Type B pancreatic cell (in vitro differentiated cells): ENCODE measurements at regions not wholly inside any gene's neighbourhood (a gene's known extent, or its start where the extent isn't known, plus 50 kb on each side); places are given as distances from the start of the nearest gene placed in this dataset.
A peak's percentile ranks its signal among the peaks of the same experiment; 100 is the strongest.
"Not testable (repeated sequence)": the region's sequence is repeated elsewhere in the genome, so short reads cannot be mapped to it uniquely, and the experiment has no call there.

Experiments
- DNase-seq: peaks from one replicate; pipeline ENCODE4 v3.0.0; 2021; ENCODE audit warnings: mixed read lengths; ENCODE audit not compliant: unreplicated experiment; ENCODE audit errors: extremely low spot score
- H3K27ac Mint-ChIP-seq: 2 replicates; pipeline ENCODE4 v1.8.0; 2021; ENCODE audit warnings: mild to moderate bottlenecking, mixed read lengths
- H3K27me3 Mint-ChIP-seq: 2 replicates; pipeline ENCODE4 v1.8.0; 2021; ENCODE audit warnings: mixed read lengths
- H3K36me3 Mint-ChIP-seq: 2 replicates; pipeline ENCODE4 v1.8.0; 2021; ENCODE audit warnings: mixed read lengths
- H3K4me1 Mint-ChIP-seq: one replicate; pipeline ENCODE4 v1.8.0; 2021; ENCODE audit warnings: mixed read lengths; ENCODE audit not compliant: unreplicated experiment
- H3K4me3 Mint-ChIP-seq: 2 replicates; pipeline ENCODE4 v1.8.0; 2021; ENCODE audit warnings: mild to moderate bottlenecking, mixed read lengths
- H3K9me3 Mint-ChIP-seq: 2 replicates; pipeline ENCODE4 v1.8.0; 2021; ENCODE audit warnings: mixed read lengths
- CTCF ChIP-seq: fragments of 200-600 bp; sonication (generic); conservative IDR thresholded peaks from 2 replicates; pipeline ENCODE4 v1.5.0; 2021; ENCODE audit warnings: antibody characterized with exemption, mild to moderate bottlenecking

- H3K4me3 Mint-ChIP-seq, H3K4me1 Mint-ChIP-seq, H3K9me3 Mint-ChIP-seq: not testable (repeated sequence)
Measured at GRCh38 chr2:91843723-91844450, 3027.3 kb upstream of the TEKT4 start.

DNA sequence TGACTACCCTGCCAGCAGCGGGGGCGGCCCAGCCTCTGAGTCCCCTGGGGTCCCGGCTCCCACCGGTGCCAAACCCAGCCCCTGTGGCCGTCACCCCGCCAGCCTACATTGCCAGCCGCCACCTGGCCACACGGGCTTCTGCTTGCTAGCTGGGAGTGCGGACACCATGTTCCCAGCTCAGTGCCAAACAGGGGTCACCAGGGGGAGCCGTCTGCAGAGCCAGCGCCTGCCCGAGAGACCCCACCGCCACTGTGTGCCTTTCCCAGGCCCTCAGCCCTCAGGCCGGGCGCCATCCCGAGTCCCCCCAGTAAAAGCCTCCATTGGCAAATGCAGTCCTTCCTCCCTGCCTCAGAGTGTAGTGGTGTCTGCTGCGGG is 3026.8 kb upstream of the TEKT4 start:
- not testable (repeated sequence) for H3K4me3 Mint-ChIP-seq, H3K9me3 Mint-ChIP-seq, H3K27me3 Mint-ChIP-seq, H3K36me3 Mint-ChIP-seq, H3K4me1 Mint-ChIP-seq, H3K27ac Mint-ChIP-seq
- peak; percentile 60 for DNase-seq

More at GRCh38 chr2:91843723-91844450, 3027.3 kb upstream of the TEKT4 start:
- DNase-seq, H3K27me3 Mint-ChIP-seq, H3K36me3 Mint-ChIP-seq, H3K27ac Mint-ChIP-seq: not testable (repeated sequence)

DNA sequence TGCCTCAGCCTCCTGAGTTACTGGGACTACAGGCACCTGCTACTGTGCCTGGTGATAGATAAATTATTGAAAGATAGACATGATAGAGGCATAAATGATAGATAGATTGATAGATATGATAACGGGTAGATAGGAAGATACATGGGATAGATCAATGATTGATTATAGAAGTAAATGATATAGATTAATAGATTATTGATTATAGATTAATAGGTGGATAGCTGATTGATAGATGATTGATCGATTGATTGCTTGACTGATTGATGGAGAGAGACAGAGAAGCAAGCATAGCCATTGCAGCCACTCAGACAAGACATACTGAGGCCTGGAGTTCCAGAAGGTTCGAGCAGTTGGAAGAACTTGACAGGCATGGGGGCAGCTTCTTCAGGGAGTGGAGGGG is 3024.8 kb upstream of the TEKT4 start:
- H3K4me3 Mint-ChIP-seq, H3K9me3 Mint-ChIP-seq, H3K36me3 Mint-ChIP-seq, DNase-seq, H3K4me1 Mint-ChIP-seq, H3K27me3 Mint-ChIP-seq, H3K27ac Mint-ChIP-seq: not testable (repeated sequence)

GRCh38 chr2:91851689-91852420 is 3019.4 kb upstream of the TEKT4 start:
- H3K36me3 Mint-ChIP-seq, H3K9me3 Mint-ChIP-seq: not testable (repeated sequence)

GRCh38 chr2:91856971-91857370 is 3014.3 kb upstream of the TEKT4 start:
- H3K9me3 Mint-ChIP-seq, H3K4me1 Mint-ChIP-seq: not testable (repeated sequence)

More at GRCh38 chr2:91851689-91852420, 3019.4 kb upstream of the TEKT4 start:
- H3K4me3 Mint-ChIP-seq, DNase-seq, H3K27ac Mint-ChIP-seq, H3K27me3 Mint-ChIP-seq, H3K4me1 Mint-ChIP-seq: not testable (repeated sequence)

GRCh38 chr2:91857711-91858110 is 3013.5 kb upstream of the TEKT4 start:
- not testable (repeated sequence) for H3K9me3 Mint-ChIP-seq, DNase-seq, H3K27ac Mint-ChIP-seq, H3K4me3 Mint-ChIP-seq, H3K4me1 Mint-ChIP-seq, H3K36me3 Mint-ChIP-seq, H3K27me3 Mint-ChIP-seq

More at GRCh38 chr2:91856971-91857370, 3014.3 kb upstream of the TEKT4 start:
- H3K4me3 Mint-ChIP-seq, H3K27me3 Mint-ChIP-seq, DNase-seq, H3K27ac Mint-ChIP-seq, H3K36me3 Mint-ChIP-seq: not testable (repeated sequence)

- H3K27me3 Mint-ChIP-seq, H3K27ac Mint-ChIP-seq, H3K9me3 Mint-ChIP-seq, DNase-seq, H3K4me3 Mint-ChIP-seq, H3K4me1 Mint-ChIP-seq, H3K36me3 Mint-ChIP-seq: not testable (repeated sequence)
Measured at GRCh38 chr2:91871716-91872115, 2999.5 kb upstream of the TEKT4 start.

DNA sequence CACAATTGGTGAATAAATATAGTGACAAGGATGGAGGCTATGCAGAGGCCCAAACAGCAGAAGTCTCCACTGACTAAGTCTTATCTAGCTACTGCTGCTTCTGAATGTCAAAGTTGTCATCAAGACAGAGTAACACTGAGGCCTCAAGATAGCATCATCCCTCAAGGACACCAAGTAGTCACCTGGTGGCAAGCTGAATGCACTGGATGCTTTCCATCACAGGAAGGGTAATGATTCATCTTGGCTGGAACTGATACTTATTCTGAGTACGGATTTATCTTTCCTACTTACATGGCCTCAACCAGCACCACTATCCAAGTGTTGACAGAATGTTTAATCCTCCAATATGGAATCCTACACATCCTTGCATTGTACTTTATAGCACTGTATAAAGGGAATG is 2997.8 kb upstream of the TEKT4 start:
- not testable (repeated sequence) for DNase-seq, H3K4me3 Mint-ChIP-seq, H3K27me3 Mint-ChIP-seq, H3K9me3 Mint-ChIP-seq, H3K4me1 Mint-ChIP-seq, H3K27ac Mint-ChIP-seq, H3K36me3 Mint-ChIP-seq

- not testable (repeated sequence) for DNase-seq, H3K9me3 Mint-ChIP-seq, H3K4me3 Mint-ChIP-seq, H3K27me3 Mint-ChIP-seq, H3K27ac Mint-ChIP-seq, H3K36me3 Mint-ChIP-seq, H3K4me1 Mint-ChIP-seq
Measured at GRCh38 chr2:91877658-91878210, 2993.5 kb upstream of the TEKT4 start.

GRCh38 chr2:91895091-91895490 is 2976.1 kb upstream of the TEKT4 start:
- H3K4me3 Mint-ChIP-seq, H3K36me3 Mint-ChIP-seq, H3K27me3 Mint-ChIP-seq, H3K4me1 Mint-ChIP-seq, H3K9me3 Mint-ChIP-seq, H3K27ac Mint-ChIP-seq, DNase-seq: not testable (repeated sequence)
- peak; percentile 26 for TF ChIP-seq CTCF

GRCh38 chr2:91917602-91918001 is 2953.6 kb upstream of the TEKT4 start:
- not testable (repeated sequence) for DNase-seq, H3K9me3 Mint-ChIP-seq, H3K36me3 Mint-ChIP-seq, H3K4me3 Mint-ChIP-seq, H3K4me1 Mint-ChIP-seq, H3K27me3 Mint-ChIP-seq, H3K27ac Mint-ChIP-seq
